Endothelial cell of umbilical vein (primary cell): ENCODE measurements at regions not wholly inside any gene's neighbourhood (a gene's known extent, or its start where the extent isn't known, plus 50 kb on each side); places are given as distances from the start of the nearest gene placed in this dataset.

Experiments
- BruUV-seq: library from RNA; stranded (reverse); fragments of 400-500 nt; replicated peaks from 2 replicates; lab custom pipeline; 2021; lab: Mats Ljungman, UMichigan
- CTCF ChIA-PET: fragments of 300-600, 350-600 bp; sonication (Branson Sonifier 250); formaldehyde crosslinking; loops from one replicate; lab custom pipeline; 2021; ENCODE audit warnings: antibody characterized with exemption, inconsistent platforms; lab: Charles Lee
- POLR2A ChIA-PET: fragments of 300-600, 350-600 bp; sonication (Branson Sonifier 250); formaldehyde crosslinking; loops from one replicate; lab custom pipeline; 2021; ENCODE audit warnings: antibody characterized with exemption, inconsistent platforms; lab: Charles Lee
- DNase-seq: peaks from one replicate; pipeline ENCODE4 v3.0.0-alpha.2; 2011; ENCODE audit warnings: low read depth, low spot score
- FAIRE-seq: peaks from 2 replicates; lab custom pipeline; 2011; peaks lifted over from hg19 to GRCh38; lab: Jason Lieb, UNC
- H2AFZ ChIP-seq: 2 replicates; pipeline ENCODE4 v1.6.0; 2012; ENCODE audit warnings: low read depth, low read length, control low read depth, inconsistent platforms
- H3K27ac ChIP-seq: 2 replicates; pipeline ENCODE4 v1.5.1; 2011; ENCODE audit warnings: low read depth, mild to moderate bottlenecking, control low read depth, low read length, moderate library complexity; ENCODE audit not compliant: insufficient read depth
- H3K27me3 ChIP-seq, 2 experiments: 2 replicates each; pipeline versions ENCODE4 v1.6.0 to v1.6.1; 2011; ENCODE audit warnings: low read length in 2 of 2, mixed read lengths in 1 of 2; ENCODE audit not compliant: control insufficient read depth in 2 of 2, insufficient read depth in 2 of 2
- H3K36me3 ChIP-seq, 2 experiments: 2 replicates in 1 of 2; 3 replicates in 1 of 2; pipeline ENCODE4 v1.5.1; 2011; ENCODE audit warnings: low read length in 2 of 2, mild to moderate bottlenecking in 1 of 2, moderate library complexity in 1 of 2; ENCODE audit not compliant: control insufficient read depth in 2 of 2, insufficient read depth in 2 of 2; ENCODE audit errors: extremely low read depth in 1 of 2
- H3K4me1 ChIP-seq: 3 replicates; pipeline ENCODE4 v1.5.1; 2011; ENCODE audit warnings: mild to moderate bottlenecking, low read length; ENCODE audit not compliant: control insufficient read depth, insufficient read depth; ENCODE audit errors: extremely low read depth
- H3K4me2 ChIP-seq: 2 replicates; pipeline ENCODE4 v1.6.1; 2011; ENCODE audit warnings: low read length, control low read depth, mixed read lengths; ENCODE audit not compliant: insufficient read depth
- H3K4me3 ChIP-seq, 3 experiments: fragments of 200-600 bp in 1 of 3; sonication (generic), shearing (Covaris generic) in 1 of 3; replicated peaks in 1 of 3; 2 replicates each; pipeline ENCODE4 v1.5.1; 2011 to 2016; ENCODE audit warnings: control low read depth in 3 of 3, low read length in 3 of 3, mild to moderate bottlenecking in 2 of 3, inconsistent platforms in 1 of 3, low read depth in 1 of 3, moderate library complexity in 1 of 3; ENCODE audit not compliant: insufficient read depth in 1 of 3
- H3K79me2 ChIP-seq: 2 replicates; pipeline ENCODE4 v1.6.0; 2012; ENCODE audit warnings: low read length, inconsistent platforms; ENCODE audit not compliant: control insufficient read depth, insufficient read depth
- H3K9ac ChIP-seq: replicated peaks from 2 replicates; pipeline ENCODE3; 2011; ENCODE audit warnings: low read length, control low read depth; ENCODE audit not compliant: insufficient read depth; ENCODE audit errors: extremely low read depth
- H3K9me1 ChIP-seq: replicated peaks from 3 replicates; pipeline ENCODE4 v1.6.0; 2011; ENCODE audit warnings: mild to moderate bottlenecking, low read length; ENCODE audit not compliant: control insufficient read depth, insufficient read depth; ENCODE audit errors: extremely low read depth
- H3K9me3 ChIP-seq: replicated peaks from 2 replicates; pipeline ENCODE4 v1.5.1; 2012; ENCODE audit warnings: low read length, inconsistent platforms; ENCODE audit not compliant: control insufficient read depth, insufficient read depth
- H4K20me1 ChIP-seq: replicated peaks from 2 replicates; pipeline ENCODE3; 2011; ENCODE audit warnings: mild to moderate bottlenecking, low read length; ENCODE audit not compliant: control insufficient read depth, insufficient read depth; ENCODE audit errors: extremely low read depth
- CTCF ChIP-seq, 2 donors: IDR thresholded peaks; 1 replicate in 1 of 2; 2 replicates in 1 of 2; pipeline ENCODE4 v1.5.1; 2011; ENCODE audit warnings: low read length in 2 of 2, mild to moderate bottlenecking in 2 of 2, moderate library complexity in 2 of 2, control low read depth in 1 of 2, inconsistent platforms in 1 of 2, low read depth in 1 of 2; ENCODE audit not compliant: insufficient read depth in 1 of 2; ENCODE audit errors: extremely low read depth in 1 of 2
- EZH2 ChIP-seq: IDR thresholded peaks from 2 replicates; pipeline ENCODE4 v1.6.1; 2012; ENCODE audit warnings: borderline replicate concordance, low read depth, mild to moderate bottlenecking, moderate library complexity, low read length, inconsistent platforms; ENCODE audit not compliant: severe bottlenecking
- FOS ChIP-seq: IDR thresholded peaks from 2 replicates; pipeline ENCODE4 v1.6.1; 2011; ENCODE audit warnings: mild to moderate bottlenecking, low read length, moderate library complexity, borderline replicate concordance; ENCODE audit not compliant: insufficient read depth
- GATA2 ChIP-seq: IDR thresholded peaks from 2 replicates; pipeline ENCODE4 v1.7.0; 2011; ENCODE audit warnings: low read depth, mild to moderate bottlenecking, moderate library complexity, mixed read lengths, low read length; ENCODE audit not compliant: insufficient read length, insufficient read depth
- JUN ChIP-seq: IDR thresholded peaks from 2 replicates; pipeline ENCODE4 v1.6.1; 2011; ENCODE audit warnings: borderline replicate concordance, low read depth; ENCODE audit not compliant: insufficient read length, insufficient read depth
- MYC ChIP-seq: IDR thresholded peaks from one replicate; pipeline ENCODE4 v1.6.1; 2011; ENCODE audit warnings: mild to moderate bottlenecking, low read depth, low read length
- POLR2A ChIP-seq: IDR thresholded peaks from 2 replicates; pipeline ENCODE4 v1.6.1; 2012; ENCODE audit warnings: low read depth, mild to moderate bottlenecking, control low read depth, low read length
- POLR2AphosphoS5 ChIP-seq: IDR thresholded peaks from 2 replicates; pipeline ENCODE4 v1.6.1; 2012; ENCODE audit warnings: low read depth, mild to moderate bottlenecking, control low read depth, low read length, moderate library complexity; ENCODE audit not compliant: insufficient read depth
- dilution Hi-C: fragments of 300-500 bp; cut with MboI; formaldehyde crosslinking; loops from one replicate; pipeline ENCODE4 v1.15.0; 2019; ENCODE audit warnings: low sequenced_read_pairs; ENCODE audit not compliant: extremely low pct_ligation_motif_present
- intact Hi-C: fragments of 100-400 bp; cut with micrococcal nuclease; formaldehyde crosslinking; loops from one replicate; pipeline ENCODE4 v1.10.0; 2022
- TF ChIP-seq, protein P1 (sequence below): IDR thresholded peaks from 2 replicates; pipeline ENCODE4 v1.6.1; 2011; ENCODE audit not compliant: insufficient read depth, insufficient read length

DNA sequence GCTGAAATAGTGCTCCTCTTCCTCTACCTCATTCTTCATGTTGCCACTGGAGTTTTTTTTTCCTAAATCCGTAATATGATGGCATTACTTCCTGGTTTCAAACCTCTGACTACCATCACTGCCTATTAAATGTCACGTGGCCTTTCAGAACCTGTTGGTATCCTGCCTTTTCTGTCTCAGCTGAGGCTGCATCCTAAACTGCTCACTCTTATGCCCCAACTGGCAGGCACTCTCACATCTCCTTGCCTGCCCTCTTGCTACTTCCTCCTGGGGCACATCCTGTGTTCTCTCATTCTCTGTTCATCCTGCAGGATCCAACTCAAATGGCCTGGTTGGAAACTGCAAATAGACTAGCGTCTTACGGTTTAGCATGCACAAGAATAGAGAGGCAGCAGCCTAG, 468.1 kb upstream of the FANCL start:
- intact Hi-C loops: no loop called here
- TF ChIP-seq CTCF (IDR thresholded peaks at IDR 0.05; ENCODE audit: extremely low read depth in 1 of 2, insufficient read depth in 1 of 2, low read depth in 1 of 2, low read length in 2 of 2): no peak
- no peak for TF ChIP-seq GATA2
- no peak for TF ChIP-seq POLR2AphosphoS5
- TF ChIP-seq FOS: no peak
- TF ChIP-seq EZH2: no peak
- TF ChIP-seq, protein P1, sequence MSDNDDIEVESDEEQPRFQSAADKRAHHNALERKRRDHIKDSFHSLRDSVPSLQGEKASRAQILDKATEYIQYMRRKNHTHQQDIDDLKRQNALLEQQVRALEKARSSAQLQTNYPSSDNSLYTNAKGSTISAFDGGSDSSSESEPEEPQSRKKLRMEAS: no peak
- no peak for TF ChIP-seq POLR2A
- no peak for TF ChIP-seq MYC
- TF ChIP-seq JUN: no peak
- dilution Hi-C loops: no loop called here
- H3K27ac ChIP-seq: no peak overlapping the region
- peaks cover 0 to 5% of the 10 kb centered on the region in 2 experiments for H3K27me3 ChIP-seq
- H2AFZ ChIP-seq: no peak overlapping the region
- H3K36me3 ChIP-seq: no peaks in the 10 kb centered on the region
- no peak overlapping the region for H3K9ac ChIP-seq
- no peaks in the 10 kb centered on the region for H3K4me1 ChIP-seq
- FAIRE-seq (no peak), DNase-seq (no peak)
- no peak overlapping the region for H3K4me2 ChIP-seq
- CTCF ChIA-PET: interaction anchor here (1.2 to 1.4 kb wide), 3 partner anchors 11 to 138 kb away, joined by 4 to 5 read pairs (median 4); no protein-coding TSS in a partner anchor
- no peaks in the 10 kb centered on the region for H4K20me1 ChIP-seq
- H3K9me1 ChIP-seq: no peaks in the 10 kb centered on the region
- H3K79me2 ChIP-seq: no peaks in the 10 kb centered on the region
- POLR2A ChIA-PET: no interaction called here
- no TSS peak for BruUV-seq
- H3K9me3 ChIP-seq: no peaks in the 10 kb centered on the region
- H3K4me3 ChIP-seq: no peak overlapping the region
